SU-DHL-6 (cell line): ENCODE measurements at regions not wholly inside any gene's neighbourhood (a gene's known extent, or its start where the extent isn't known, plus 50 kb on each side); places are given as distances from the start of the nearest gene placed in this dataset.

Experiments
- CTCF ChIP-seq: fragments of 200-600 bp; sonication (generic); IDR thresholded peaks from one replicate; pipeline ENCODE4 v1.5.1; 2017; ENCODE audit warnings: antibody characterized with exemption, mild to moderate bottlenecking, low read length, moderate library complexity; ENCODE audit not compliant: insufficient read depth, poor library complexity, severe bottlenecking
- EZH2phosphoT487 ChIP-seq: fragments of 200-600 bp; sonication (generic), shearing (Covaris generic); conservative IDR thresholded peaks from 2 replicates; pipeline ENCODE4 v1.6.1; 2018; ENCODE audit warnings: mild to moderate bottlenecking, antibody characterized with exemption, low read length, moderate library complexity, mixed read lengths

GRCh38 chr16:17647879-17648872 is 177.4 kb upstream of the XYLT1 start:
- TF ChIP-seq CTCF (no peak), EZH2phosphoT487 (no peak)
